NCI-H460 (cell line): ENCODE measurements at regions not wholly inside any gene's neighbourhood (a gene's known extent, or its start where the extent isn't known, plus 50 kb on each side); places are given as distances from the start of the nearest gene placed in this dataset.
A peak's percentile ranks its signal among the peaks of the same experiment; 100 is the strongest.
"Not testable (repeated sequence)": the region's sequence is repeated elsewhere in the genome, so short reads cannot be mapped to it uniquely, and the experiment has no call there.

Experiments
- DNase-seq: peaks from one replicate; pipeline ENCODE4 v3.0.0-alpha.2; 2016; ENCODE audit warnings: low read depth; ENCODE audit errors: extremely low read depth

GRCh38 chr12:75944097-75944904 is 87.3 kb downstream of the PHLDA1 start:
- DNase-seq: peak; percentile 63

DNA sequence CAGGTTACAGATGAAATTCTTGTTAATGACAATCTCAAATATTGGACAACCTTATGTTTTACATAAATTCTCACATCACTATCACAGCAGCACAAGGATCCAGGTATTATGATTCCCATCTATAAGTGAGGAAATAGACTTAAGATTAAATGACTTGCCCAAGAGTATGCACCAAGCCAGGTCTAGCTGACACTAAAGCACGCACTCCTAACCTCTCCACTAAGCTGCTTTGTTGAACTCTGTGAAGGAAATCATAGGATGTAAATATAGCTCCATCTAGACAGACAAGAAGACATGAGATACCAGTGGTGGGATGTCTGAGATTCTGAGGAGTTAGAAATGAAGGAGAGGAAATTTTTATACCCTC is 87.9 kb downstream of the PHLDA1 start:
- DNase-seq: no peak

- DNase-seq: not testable (repeated sequence)
Measured at GRCh38 chr12:75941661-75942060, 89.9 kb downstream of the PHLDA1 start.

DNA sequence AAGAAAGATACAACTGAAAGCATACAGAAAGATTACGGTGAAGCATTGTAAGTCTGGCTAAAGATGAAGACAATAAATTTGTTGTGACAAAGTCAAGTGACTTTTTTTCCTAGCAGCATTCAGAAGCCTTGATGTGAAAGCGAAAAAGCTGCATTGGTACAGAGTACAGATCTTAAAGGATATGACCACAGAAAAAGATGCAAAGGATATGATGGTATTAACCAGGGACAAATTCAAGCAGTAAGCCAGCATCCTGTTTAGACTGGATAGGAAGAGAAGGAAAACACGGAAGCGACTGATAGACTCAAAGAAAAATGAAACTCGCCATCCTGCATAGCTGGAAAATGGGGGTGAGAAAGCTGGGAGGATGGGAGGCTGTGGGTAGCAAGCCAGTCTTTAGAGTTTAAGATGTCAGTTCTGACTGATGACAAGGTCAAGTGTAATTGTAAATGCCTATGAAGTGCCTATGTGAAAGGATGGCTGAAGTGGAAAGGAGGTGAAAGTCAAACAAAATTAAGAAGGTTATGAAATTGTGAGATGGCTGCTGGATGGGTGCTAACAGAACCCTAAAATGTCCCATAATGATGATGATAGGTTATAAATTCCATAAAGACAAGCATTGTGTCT is 92.4 kb downstream of the PHLDA1 start:
- DNase-seq: no peak

- no peak for DNase-seq
Measured at GRCh38 chr12:75938189-75938588, 93.4 kb downstream of the PHLDA1 start.

DNA sequence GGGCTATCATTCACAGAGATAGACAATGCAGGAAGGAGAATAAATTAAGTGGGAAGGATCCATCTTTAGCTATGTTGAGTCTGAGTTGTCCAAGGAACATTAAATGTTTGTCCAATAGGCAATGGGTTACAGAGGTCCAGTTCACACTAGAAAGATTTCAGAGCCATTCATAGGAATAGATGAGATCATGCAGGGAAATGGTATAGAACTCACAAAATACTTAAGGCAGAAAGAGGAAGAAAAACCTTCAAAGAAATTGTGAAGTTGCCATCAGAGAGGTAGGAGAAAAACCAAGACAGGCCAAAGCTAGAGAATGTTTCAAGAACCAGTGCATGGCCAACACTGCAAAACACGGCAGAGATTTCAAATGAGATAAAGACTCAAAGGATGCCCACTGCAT is 94.1 kb downstream of the PHLDA1 start:
- DNase-seq: no peak

DNA sequence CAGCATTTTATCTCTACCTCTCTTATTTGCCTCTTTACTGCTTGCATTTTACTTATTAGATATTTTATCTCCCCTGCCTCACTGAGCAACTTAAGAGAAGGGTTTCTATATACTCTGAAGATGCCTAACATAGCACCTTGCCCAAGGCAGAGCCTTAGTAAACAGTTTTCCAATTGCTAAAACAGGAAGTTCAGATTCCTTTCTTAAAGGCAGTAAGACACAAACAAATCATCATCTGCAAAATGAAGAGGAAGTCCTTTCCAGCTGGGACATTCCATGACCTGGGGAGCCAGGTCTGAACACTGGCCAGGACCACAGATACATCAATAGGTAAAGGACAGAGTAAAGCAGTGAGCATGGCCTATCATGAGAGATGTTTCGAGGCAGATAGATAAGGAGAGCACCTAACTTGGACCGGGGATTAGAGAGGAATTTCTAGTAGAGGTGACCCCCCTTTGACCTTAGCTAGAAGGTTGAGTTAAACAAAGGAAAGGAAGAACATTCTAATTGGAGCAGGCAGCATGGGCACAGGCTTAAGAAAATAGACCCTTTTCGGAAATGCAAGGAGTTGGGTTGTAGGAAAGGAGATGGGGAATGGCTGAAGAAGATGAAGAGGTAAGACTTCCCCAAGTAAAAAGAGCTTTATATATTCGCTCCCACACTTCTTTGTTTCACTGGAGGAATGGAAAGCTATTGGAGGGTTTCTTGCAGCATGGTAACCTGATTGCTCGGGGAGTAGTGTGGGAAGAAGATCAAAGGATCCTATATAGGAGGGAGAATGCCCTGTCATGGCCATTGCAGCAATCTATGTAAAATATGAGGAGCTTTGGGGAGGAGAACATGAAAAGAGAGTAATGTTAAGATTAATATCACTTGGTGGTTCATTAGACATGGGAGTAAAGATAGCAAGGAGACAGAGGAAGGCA is 94.8 kb downstream of the PHLDA1 start:
- no peak for DNase-seq

GRCh38 chr12:75935539-75936242 is 95.9 kb downstream of the PHLDA1 start:
- DNase-seq: no peak

DNA sequence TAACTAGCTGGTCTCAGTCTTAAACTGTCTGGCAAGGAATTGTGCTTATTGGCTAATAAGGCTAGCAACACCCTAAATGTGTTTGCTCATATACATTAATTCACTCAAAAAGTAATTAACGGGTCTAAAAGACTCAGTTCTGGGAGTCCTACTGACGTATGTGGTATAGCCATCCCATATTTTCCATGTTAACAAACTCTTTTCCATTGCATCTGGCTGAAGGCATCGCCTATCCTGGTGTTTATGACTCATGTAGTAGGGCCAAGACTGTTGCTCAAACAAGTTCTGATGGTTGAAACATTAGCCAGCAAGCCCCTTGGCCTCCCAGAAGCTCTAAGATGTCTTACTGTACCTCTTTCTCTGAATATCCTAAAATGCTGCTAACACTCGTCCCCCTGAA is 98.5 kb downstream of the PHLDA1 start:
- no peak for DNase-seq

GRCh38 chr12:75932241-75932640 is 99.3 kb downstream of the PHLDA1 start:
- no peak for DNase-seq

DNA sequence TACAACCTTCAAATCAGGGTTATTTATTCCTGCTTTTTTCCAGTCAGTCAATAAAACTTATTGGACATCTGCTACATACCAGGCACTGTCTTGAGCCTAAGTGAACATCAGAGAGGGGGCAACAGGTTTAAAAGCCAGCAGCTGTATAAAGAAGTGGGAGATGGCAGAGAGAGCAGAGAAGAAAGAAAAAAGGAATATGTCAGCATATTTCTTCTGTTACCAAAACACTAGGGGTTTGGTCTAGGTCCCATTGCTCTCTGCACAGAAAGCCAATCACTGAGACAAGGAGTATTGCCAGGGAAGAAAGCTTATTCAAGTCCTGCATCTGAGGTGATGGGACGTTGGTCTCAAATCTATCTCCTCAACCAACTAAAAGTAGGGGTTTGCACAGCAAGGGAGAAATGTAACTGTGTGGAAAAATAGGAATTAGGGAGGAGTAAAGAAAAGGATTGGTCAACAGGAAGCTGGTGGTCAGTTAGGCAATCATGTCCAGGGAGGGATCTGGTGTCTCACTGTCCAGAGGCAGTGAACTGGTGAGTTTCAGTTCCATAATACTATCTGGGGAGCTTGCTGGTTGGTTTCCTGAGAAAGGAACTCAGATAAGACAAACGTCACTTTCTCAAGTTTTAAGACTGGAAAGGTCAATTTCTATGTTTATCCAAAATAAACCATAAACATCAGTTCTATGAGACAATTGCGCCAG is 107.5 kb downstream of the PHLDA1 start:
- DNase-seq: no peak

- no peak for DNase-seq
Measured at GRCh38 chr12:75922944-75923642, 108.5 kb downstream of the PHLDA1 start.

DNA sequence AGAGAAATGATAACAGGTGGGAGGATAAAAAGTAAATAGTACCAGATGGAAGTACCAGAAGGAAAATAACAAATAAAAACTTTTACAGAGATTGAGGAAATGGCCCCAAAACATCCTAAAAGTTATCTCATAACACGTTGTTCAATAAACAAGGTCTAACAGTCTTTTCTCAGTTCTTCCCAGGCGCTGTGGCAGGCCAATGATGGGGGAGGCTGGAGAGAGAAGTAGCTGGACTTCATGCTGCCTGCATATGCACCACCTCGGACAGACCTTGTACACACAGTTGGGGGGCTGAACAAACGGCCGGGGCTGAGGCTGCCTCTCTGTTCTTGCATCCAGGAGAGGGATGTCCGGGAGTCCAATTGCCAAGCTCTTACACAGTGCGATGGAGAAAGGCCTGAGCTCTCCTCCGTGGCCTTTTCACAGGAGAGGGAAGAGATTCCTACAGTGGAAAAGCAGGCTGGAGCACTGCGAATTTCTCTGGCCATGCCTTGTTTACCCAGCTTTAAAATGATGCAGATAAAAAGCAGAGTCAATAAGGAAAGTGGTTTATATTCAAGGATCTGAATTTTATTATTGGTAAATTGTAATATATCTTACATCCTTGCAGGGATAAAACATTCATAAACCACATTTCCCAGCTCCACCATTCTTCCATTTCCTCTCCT is 109.8 kb downstream of the PHLDA1 start:
- no peak for DNase-seq

DNA sequence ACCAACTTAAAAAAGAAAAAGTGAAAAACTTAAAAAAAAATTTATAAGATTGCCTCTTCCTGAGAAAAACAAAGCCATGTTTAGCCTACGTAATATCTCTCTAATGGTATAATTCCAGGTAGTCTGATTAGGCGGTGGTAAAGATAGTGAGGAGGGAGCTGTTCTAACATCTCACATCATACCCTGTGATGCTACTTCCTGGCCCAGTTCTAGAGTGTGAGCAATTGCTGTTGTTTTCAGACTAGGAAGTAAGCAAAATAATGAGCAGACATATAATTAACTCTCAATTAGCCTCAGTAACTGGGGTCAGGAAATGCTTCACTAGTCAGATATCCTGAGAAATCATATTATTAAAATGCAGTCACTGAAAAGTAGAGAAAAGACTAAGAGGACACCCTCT is 113.9 kb downstream of the PHLDA1 start:
- no peak for DNase-seq

DNA sequence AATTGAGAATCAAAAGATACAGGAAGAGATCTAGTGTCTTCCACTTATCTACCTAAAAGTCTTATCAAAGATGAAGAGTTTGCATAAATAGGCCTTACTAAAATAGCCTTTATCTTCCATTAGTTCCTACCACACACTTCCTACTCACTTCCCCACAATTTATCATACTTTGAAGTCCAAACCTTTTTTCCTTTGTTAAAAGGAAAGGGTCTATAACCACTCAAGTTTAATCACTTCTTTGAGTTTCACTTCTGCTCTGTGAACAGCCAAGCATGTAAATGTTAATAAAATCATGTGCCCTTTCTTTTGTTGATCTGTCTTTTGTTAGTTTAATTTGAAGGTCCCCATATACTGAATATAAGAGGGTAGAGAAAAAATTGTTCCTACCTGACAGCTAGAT is 114.5 kb downstream of the PHLDA1 start:
- no peak for DNase-seq

DNA sequence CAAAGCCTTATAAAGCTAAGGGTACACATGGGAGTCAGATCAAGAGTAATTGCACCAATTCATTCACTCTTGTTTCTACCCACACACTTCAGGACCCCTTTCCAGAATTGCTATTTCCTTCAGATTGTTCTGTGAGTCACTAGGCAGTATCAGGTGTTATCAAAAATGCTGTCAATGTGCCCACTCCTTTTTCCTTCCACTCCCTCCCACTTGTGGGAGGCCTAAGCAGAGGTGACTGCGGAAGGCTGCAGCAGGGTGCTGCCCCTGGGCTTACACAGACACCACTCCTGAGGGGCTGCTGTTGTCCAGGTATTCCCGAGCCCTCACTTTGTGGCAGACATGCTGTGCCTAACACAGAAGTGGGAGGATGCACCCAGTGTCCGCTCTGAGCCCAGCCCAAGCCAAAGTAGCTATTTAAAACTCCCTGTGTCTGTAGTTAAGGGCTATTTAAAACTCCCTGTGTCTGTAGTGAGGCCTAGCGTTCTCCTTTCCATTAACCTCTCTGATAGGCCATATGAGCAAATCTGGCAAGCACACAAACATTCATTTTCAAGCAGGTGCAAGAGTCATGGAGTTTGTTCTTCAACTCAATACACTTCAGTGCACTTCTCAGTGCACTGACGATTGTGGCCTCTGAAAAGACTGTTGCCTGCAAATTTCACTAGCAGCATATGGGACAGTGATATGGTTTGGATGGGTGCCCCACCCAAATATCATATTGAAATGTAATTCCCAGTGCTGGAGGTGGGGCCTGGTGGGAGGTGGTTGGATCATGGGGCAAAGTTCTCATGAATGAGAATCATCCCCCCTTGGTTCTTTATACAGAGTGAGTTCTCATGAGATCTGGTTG is 117.8 kb downstream of the PHLDA1 start:
- no peak for DNase-seq

- no peak for DNase-seq
Measured at GRCh38 chr12:75909714-75910656, 121.6 kb downstream of the PHLDA1 start.
